GM21423 (cell line): ENCODE measurements at regions not wholly inside any gene's neighbourhood (a gene's known extent, or its start where the extent isn't known, plus 50 kb on each side); places are given as distances from the start of the nearest gene placed in this dataset.
"Not testable (repeated sequence)": the region's sequence is repeated elsewhere in the genome, so short reads cannot be mapped to it uniquely, and the experiment has no call there.

Experiments
- ATAC-seq: cut with Tn5 transposase; IDR thresholded peaks from one replicate; pipeline ENCODE4 v1.9.1; 2021; ENCODE audit warnings: mild to moderate bottlenecking, moderate library complexity; ENCODE audit not compliant: unreplicated experiment

DNA sequence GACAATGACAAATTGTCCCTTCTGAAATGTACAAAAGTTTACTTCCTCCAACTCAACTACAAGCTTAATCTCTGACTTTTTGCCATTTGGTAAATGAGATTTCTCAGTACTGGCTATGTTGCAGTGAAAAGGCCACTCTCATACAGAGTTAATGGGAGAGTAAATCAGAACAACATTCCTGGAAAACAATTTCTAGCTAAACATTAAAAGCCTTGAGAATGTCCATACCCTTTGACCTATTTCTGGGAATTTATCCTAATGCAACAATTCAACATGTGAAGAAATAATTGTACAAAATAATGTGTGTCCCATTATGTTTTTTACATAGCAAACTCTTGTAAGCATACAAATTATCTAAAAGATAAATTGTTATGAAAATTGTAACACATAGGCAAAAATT is 56.3 kb upstream of the SPEF2 start:
- ATAC-seq = no peak

GRCh38 chr5:35557748-35558147 is 59.9 kb upstream of the SPEF2 start:
- ATAC-seq = no peak

GRCh38 chr5:35557199-35557598 is 60.5 kb upstream of the SPEF2 start:
- ATAC-seq = no peak

GRCh38 chr5:35554016-35554415 is 63.6 kb upstream of the SPEF2 start:
- ATAC-seq = no peak

DNA sequence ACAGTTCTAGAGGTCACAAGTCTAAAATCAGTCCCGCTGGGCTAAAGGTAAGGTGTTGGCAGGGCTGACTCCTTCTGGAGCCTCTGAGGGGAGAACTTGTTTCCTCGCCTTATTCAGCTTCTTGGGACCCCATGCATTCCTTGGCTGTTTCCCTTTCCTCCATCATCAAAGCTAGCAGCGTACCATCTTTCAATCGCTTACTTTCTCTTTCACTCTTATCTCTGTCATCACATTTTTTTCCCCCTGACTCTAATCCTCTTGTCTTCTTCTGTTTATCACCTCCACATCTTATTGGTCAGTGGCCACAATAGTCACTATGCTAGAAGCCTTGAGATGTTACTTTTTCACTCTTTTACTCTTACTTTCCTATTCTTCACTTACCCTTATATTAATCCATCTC is 72.5 kb upstream of the SPEF2 start:
- ATAC-seq = no peak

GRCh38 chr5:35543408-35543807 is 74.3 kb upstream of the SPEF2 start:
- ATAC-seq = no peak

GRCh38 chr5:35540002-35540401 is 77.7 kb upstream of the SPEF2 start:
- no peak for ATAC-seq

DNA sequence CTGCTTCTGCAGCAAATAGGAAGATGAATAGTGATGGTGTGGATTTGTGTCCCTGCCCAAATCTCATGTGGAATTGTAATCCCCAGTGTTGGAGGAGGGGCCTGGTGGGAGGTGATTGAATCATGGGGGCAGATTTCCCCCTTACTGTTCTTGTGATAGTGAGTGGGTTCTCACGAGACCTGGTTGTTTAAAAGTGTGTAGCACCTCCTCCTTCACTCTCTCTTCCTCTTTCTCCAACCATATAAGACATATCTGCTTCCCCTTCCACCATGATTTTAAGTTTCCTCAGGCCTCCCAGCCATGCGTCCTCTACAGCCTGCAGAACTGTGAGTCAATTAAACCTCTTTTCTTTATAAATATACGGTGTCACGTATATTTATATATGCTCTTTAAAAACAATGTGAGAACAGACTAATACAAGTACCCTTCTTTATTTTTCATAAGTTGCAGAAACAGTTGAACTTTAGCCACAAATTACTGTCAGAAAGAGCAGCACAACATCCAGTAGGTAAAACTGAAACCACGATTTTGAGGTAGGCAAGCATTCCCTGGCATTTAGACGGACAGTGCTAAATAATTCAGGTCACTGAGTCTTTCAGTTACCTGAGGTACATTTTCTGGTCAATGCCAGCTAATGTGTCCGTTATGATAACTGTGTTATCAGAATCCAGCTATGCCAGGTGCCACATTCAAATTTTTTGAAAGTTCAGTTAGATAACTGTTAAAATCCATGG is 79.3 kb upstream of the SPEF2 start:
- ATAC-seq = no peak

- no peak for ATAC-seq
Measured at GRCh38 chr5:35533156-35533555, 84.5 kb upstream of the SPEF2 start.

DNA sequence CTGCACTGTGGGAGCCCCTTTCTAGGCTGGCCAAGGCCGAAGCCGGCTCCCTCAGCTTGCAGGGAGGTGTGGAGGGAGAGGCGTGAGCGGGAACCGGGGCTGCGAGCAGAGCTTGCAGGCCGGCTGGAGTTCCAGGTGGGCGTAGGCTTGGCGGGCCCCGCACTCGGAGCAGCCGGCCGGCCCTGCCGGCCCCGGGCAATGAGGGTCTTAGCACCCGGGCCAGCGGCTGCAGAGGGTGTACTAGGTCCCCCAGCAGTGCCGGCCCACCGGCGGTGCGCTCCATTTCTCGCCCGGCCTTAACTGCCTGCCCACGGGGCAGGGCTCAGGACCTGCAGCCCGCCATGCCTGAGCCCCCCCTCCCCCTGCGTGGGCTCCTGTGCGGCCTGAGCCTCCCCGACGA is 86.1 kb upstream of the SPEF2 start:
- ATAC-seq = not testable (repeated sequence)

- ATAC-seq = peak; percentile 100
Measured at GRCh38 chr5:35518104-35518503, 99.6 kb upstream of the SPEF2 start.

DNA sequence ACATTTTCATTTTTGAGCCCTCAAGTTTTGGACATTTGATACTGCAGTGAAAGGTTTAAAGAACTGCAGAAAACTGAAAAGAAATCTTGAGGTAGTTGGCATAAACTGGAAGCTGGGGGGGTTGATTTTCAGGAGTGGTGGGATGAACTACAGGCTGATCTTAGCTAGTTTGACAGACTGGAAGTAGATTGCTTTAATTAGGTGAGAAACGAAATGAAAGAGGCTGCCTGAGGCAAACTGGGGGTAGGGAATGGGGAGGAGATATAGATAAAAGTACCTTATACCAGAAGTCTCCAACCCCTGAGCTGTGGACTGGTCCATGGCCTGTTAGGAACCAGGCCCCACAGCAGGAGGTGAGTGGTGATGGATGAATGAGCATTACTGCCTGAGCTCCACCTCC is 101.4 kb upstream of the SPEF2 start:
- ATAC-seq = no peak

GRCh38 chr5:35513612-35514011 is 104.1 kb upstream of the SPEF2 start:
- ATAC-seq = no peak

GRCh38 chr5:35502206-35502605 is 115.5 kb upstream of the SPEF2 start:
- ATAC-seq = no peak

DNA sequence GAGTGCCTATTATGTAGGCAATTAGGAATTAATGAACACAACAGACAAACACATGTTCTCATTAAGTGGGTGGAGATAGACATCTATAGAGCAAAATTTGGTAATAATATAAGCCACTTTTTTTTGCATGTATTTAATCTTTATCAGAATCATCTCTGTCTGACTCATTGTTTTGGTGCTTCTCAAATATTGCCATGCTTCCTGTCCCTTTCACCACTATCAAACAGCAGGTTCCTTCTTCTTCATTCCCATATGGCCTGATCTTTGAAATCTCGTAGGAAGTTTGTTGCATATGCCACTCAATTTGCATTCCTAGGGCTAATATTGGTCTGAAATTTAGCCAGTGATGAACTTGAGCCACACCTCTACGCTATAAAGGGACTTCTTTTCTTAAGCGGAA is 128.9 kb upstream of the SPEF2 start:
- ATAC-seq = no peak

DNA sequence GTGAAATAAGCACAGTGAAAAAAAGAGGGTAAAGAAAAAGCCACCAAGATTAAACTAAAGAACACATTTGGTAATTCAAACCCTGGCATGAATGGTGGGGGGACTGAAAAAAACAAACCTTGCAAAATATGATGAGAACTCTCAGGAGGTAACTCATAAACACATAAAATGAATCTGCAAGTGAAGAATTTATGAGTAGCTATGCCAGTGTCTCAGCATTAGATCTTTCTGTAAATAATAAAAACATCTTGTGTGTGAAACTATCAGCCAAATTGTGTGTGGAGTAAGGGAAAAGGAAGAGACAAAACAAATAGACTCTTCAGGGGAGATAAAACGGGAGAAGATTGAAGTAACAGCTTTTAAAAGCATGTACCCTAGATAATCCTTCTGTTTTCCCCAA is 129.6 kb upstream of the SPEF2 start:
- no peak for ATAC-seq

GRCh38 chr5:35487233-35488025 is 130.2 kb upstream of the SPEF2 start:
- no peak for ATAC-seq

- no peak for ATAC-seq
Measured at GRCh38 chr5:35485487-35485886, 132.2 kb upstream of the SPEF2 start.

DNA sequence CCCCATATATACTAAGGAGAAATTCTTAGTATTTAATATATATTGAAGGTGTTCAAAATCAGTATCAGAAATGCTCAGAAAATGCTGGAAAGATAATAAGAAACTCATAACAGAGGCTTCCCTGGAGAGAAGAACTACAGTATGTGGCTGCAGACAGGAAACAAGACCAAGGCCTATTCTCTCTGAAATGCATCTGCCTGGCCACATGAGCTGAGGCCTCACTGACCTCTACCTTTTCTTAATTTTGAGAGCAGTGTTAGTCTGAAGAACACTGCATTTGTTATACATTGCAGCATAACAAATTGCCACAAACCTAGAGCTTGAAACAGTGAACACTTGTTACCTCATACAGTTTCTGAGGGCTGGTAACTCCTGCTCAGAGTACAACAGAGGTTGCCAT is 133.4 kb upstream of the SPEF2 start:
- peak; percentile 52 for ATAC-seq

GRCh38 chr5:35483780-35484179 is 133.9 kb upstream of the SPEF2 start:
- no peak for ATAC-seq

DNA sequence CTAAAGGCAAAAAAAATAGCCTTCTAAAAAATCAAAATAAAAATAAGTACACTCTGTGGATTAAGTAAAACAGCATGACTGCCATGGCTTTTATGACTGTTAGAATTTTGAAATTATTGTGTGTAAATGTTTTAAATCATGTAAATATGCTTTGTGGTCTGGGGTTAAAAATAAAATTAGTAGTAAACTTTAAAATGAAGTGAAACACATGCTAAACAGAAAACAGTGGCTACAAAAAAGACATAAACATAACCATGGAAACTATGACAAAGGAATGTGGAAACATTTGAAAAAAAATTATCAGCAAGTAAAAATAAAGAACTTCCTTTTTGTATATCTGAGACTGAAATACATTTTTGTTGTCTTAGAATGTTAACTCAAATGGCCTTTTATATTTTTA is 134.5 kb upstream of the SPEF2 start:
- no peak for ATAC-seq

DNA sequence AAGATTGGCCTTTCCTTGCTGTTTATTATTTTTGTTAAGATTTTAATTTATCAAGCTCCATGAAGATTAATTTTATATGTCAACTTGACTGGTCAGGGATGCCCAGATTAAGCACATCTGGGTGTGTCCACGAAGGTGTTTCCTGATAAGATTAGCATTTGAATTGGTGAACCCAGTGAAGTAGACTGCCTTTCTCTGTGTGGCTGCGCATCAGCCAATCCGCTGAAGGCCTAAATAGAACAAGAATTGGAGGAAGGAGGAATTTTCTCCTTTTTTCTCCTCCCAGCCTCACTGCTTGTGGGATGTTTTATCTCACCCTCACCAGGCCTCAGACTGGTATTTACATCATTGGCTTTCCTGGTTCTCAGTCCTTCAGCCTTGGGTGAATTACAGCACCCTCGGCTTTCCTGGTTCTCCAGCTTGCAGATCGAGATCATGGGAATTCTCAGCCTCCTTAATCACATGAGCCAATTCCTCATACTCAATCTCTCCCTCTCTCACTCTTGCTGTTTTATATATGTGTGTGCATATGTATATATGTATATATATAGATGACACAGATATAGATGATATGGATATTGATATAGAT is 135.4 kb upstream of the SPEF2 start:
- ATAC-seq = no peak
